ENCODE measurements at regions not wholly inside any gene's neighbourhood (a gene's known extent, or its start where the extent isn't known, plus 50 kb on each side); places are given as distances from the start of the nearest gene placed in this dataset.
A peak's percentile ranks its signal among the peaks of the same experiment; 100 is the strongest.

DNA sequence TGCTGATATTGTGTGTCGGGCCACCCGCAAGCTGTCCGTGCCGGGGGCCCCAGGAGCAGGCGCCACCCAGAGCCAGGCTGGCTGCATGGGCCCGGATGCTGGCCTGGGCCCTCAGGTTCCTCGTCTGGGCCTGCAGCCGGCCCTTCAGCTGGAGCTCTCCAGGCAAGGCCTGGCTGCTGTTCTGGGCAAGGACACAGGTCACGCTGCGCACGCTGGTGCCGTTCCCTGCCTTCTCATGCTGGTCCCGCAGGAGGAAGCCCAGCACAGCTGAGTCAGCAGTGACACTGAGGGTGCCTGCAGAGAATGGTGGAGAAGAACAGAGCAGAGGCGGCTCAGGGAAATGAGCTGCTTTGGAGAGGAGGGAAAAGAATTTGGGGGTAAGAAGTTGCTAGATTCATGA lies 79.9 kb downstream of the RMI2 start:
- H3K4me1 ChIP-seq (ENCODE audit: control insufficient read depth, insufficient read depth, low read length), result peaks cover 3% of the 10 kb centered on the region
- H3K27ac ChIP-seq (ENCODE audit: low read depth, low read length), result no peak overlapping the region
- no peaks in the 10 kb centered on the region for H3K9me3 ChIP-seq (ENCODE audit: control insufficient read depth, insufficient read depth, low read length)
- H3K27me3 ChIP-seq (ENCODE audit: control insufficient read depth, insufficient read depth, low read length), result no peaks in the 10 kb centered on the region
- H3K36me3 ChIP-seq (ENCODE audit: control insufficient read depth, insufficient read depth, low read length), result peaks cover 3% of the 10 kb centered on the region
- no peak overlapping the region for H3K4me3 ChIP-seq (ENCODE audit: low read depth, low read length)
- no peak for DNase-seq (ENCODE audit: low read depth in 4 of 6, low spot score in 6 of 6)
- 79% methylated on average over 14 of the region's 14 CpGs for WGBS (ENCODE audit: insufficient coverage)

DNA sequence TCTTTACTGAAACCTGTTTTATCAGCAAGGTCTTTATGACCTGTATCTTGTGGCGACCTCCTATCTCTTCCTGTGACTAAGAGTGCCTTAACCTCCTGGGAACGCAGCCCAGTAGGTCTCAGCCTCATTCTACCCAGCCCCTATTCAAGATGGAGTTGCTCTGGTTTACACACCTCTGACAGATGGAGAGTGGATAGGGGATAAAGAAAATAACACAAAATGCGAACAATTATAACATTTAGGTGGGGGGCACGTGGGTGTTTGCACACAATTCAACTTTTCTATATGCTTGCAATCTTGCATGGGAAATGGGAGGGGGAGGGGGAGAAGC lies 83.3 kb downstream of the RMI2 start:
- no peaks in the 10 kb centered on the region for H3K27me3 ChIP-seq (ENCODE audit: control insufficient read depth, insufficient read depth, low read length)
- peaks cover under 1% of the 10 kb centered on the region for H3K4me1 ChIP-seq (ENCODE audit: control insufficient read depth, insufficient read depth, low read length)
- H3K9me3 ChIP-seq (ENCODE audit: control insufficient read depth, insufficient read depth, low read length), result no peaks in the 10 kb centered on the region
- 86% methylated on average over 1 of the region's 4 CpGs for whole genome bisulfite sequencing (ENCODE audit: insufficient coverage)
- H3K27ac ChIP-seq (ENCODE audit: low read depth, low read length), result no peak overlapping the region
- H3K36me3 ChIP-seq (ENCODE audit: control insufficient read depth, insufficient read depth, low read length), result peaks cover 3% of the 10 kb centered on the region
- DNase-seq (ENCODE audit: low read depth in 4 of 6, low spot score in 6 of 6), result no peak
- H3K4me3 ChIP-seq (ENCODE audit: low read depth, low read length), result no peak overlapping the region

DNA sequence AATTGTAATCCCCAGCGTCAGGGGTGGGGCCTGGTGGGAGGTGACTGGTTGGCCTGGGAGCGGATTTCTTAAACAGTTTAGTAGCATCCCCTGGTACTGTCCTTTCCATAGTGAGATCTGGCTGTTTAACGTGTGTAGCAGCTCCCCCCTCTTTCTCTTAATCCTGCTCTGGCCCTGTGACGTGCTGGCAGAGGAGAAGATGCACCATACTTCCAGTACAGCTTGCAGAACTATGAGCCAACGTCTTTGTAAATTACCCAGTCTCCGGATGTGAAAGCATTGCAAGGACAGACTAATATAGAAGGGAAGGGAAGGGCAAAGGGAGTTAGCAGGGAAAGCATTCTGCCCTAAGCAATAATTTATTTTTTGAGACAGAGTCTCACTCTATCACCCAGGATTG lies 83.9 kb downstream of the RMI2 start:
- Histone ChIP-seq H3K27ac (ENCODE audit: low read depth, low read length) (no peak overlapping the region), H3K36me3 (ENCODE audit: control insufficient read depth, insufficient read depth, low read length) (peaks cover 3% of the 10 kb centered on the region), H3K9me3 (ENCODE audit: control insufficient read depth, insufficient read depth, low read length) (no peaks in the 10 kb centered on the region), H3K4me1 (ENCODE audit: control insufficient read depth, insufficient read depth, low read length) (no peaks in the 10 kb centered on the region), H3K27me3 (ENCODE audit: control insufficient read depth, insufficient read depth, low read length) (no peaks in the 10 kb centered on the region), H3K4me3 (ENCODE audit: low read depth, low read length) (no peak overlapping the region)
- WGBS (ENCODE audit: insufficient coverage), result 76% methylated on average over 4 of the region's 6 CpGs
- peak in 1 of 6 donors; percentile 79 for DNase-seq (ENCODE audit: low read depth in 4 of 6, low spot score in 6 of 6)

DNA sequence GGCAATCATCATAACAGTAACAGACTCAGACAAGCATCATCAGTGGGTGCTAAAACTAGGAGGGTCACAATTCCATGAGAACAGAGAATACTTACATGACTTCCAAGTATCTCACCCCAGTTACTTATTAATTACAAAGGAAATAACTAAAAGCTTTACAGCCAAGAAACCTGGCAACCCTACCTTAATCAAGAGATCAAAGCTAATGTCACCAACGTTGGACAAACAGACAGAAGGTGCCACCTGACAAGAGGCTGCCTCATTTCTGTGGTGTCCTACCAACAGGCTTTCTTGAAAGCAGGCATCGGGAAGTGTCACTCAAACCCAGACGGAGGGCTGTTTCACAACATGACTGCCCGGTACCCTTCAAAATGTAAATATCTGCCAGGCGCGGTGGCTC lies 84.6 kb downstream of the RMI2 start:
- no peaks in the 10 kb centered on the region for H3K4me1 ChIP-seq (ENCODE audit: control insufficient read depth, insufficient read depth, low read length)
- H3K27me3 ChIP-seq (ENCODE audit: control insufficient read depth, insufficient read depth, low read length), result no peaks in the 10 kb centered on the region
- DNase-seq (ENCODE audit: low read depth in 4 of 6, low spot score in 6 of 6), result no peak
- 84% methylated on average over 6 of the region's 6 CpGs for WGBS (ENCODE audit: insufficient coverage)
- no peak overlapping the region for H3K4me3 ChIP-seq (ENCODE audit: low read depth, low read length)
- no peaks in the 10 kb centered on the region for H3K9me3 ChIP-seq (ENCODE audit: control insufficient read depth, insufficient read depth, low read length)
- H3K27ac ChIP-seq (ENCODE audit: low read depth, low read length), result no peak overlapping the region
- H3K36me3 ChIP-seq (ENCODE audit: control insufficient read depth, insufficient read depth, low read length), result peaks cover 3% of the 10 kb centered on the region

DNA sequence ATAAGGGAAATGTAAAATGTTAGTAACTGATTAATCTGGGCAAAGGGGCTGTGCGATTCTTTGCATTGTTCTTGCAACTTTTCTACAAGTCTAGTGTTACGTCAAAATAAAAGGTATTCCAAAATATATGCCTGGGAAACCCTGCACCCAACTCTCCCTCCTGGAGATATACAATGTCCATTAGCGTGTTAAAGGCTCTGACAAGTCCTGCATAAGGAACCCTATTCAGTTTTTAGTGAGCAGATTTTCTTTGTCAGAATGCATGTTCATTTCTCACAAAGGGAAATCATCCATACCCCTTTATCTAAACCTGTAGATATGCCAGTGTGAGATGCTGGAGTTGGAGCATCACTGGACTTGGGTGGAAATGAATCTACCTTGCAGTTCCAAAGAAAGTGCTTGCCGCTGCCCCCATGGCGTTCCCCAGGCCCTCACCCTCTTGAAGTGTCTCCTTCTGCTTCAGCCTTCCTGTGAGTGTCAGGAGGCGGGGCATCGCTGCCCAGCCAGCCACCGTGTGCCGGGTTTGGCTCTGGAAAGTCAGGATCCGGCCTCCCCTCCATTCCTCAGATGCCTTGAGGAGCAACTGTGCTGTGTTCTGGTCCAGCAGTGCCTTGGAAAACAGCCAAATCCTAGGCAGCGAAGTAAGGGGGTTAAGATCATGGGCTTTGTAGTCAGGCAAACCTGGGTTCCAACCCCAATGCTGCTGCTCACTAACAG lies 85.5 kb downstream of the RMI2 start:
- 69% methylated on average over 8 of the region's 11 CpGs for WGBS (ENCODE audit: insufficient coverage)
- Histone ChIP-seq H3K27me3 (ENCODE audit: control insufficient read depth, insufficient read depth, low read length) (no peaks in the 10 kb centered on the region), H3K36me3 (ENCODE audit: control insufficient read depth, insufficient read depth, low read length) (no peaks in the 10 kb centered on the region), H3K4me1 (ENCODE audit: control insufficient read depth, insufficient read depth, low read length) (no peaks in the 10 kb centered on the region), H3K9me3 (ENCODE audit: control insufficient read depth, insufficient read depth, low read length) (no peaks in the 10 kb centered on the region), H3K4me3 (ENCODE audit: low read depth, low read length) (no peak overlapping the region), H3K27ac (ENCODE audit: low read depth, low read length) (no peak overlapping the region)
- DNase-seq (ENCODE audit: low read depth in 4 of 6, low spot score in 6 of 6), result no peak

DNA sequence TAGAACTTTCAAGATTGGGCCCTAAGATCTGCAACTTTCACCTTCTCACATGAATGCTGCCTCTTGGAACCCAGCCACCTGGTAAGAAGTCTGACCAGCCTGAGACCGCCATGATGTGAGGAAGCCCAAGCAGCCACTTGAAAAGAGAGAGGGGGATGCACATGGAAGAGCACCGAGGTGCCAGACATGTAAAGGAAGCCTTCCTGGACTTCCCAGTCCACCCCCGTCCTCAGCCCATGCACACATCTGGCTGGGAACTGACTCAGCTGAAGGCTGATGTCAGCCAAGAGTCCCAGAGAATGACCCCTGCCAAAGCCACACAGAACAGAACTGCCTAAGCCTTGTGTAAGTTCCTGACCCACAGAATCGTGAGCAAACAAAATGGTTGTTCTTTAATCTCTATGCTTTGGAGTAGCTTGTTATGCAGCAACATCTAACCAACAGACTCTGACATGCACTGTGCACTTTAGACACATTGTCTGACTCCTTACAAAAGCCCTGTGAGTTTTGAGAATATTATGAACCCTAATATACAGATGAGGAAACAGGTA lies 86.7 kb downstream of the RMI2 start:
- H3K4me1 ChIP-seq (ENCODE audit: control insufficient read depth, insufficient read depth, low read length), result no peaks in the 10 kb centered on the region
- no peak for DNase-seq (ENCODE audit: low read depth in 4 of 6, low spot score in 6 of 6)
- no peaks in the 10 kb centered on the region for H3K27me3 ChIP-seq (ENCODE audit: control insufficient read depth, insufficient read depth, low read length)
- no peaks in the 10 kb centered on the region for H3K36me3 ChIP-seq (ENCODE audit: control insufficient read depth, insufficient read depth, low read length)
- H3K9me3 ChIP-seq (ENCODE audit: control insufficient read depth, insufficient read depth, low read length), result no peaks in the 10 kb centered on the region
- H3K27ac ChIP-seq (ENCODE audit: low read depth, low read length), result no peak overlapping the region
- WGBS (ENCODE audit: insufficient coverage), result 80% methylated on average over 3 of the region's 4 CpGs
- no peak overlapping the region for H3K4me3 ChIP-seq (ENCODE audit: low read depth, low read length)

DNA sequence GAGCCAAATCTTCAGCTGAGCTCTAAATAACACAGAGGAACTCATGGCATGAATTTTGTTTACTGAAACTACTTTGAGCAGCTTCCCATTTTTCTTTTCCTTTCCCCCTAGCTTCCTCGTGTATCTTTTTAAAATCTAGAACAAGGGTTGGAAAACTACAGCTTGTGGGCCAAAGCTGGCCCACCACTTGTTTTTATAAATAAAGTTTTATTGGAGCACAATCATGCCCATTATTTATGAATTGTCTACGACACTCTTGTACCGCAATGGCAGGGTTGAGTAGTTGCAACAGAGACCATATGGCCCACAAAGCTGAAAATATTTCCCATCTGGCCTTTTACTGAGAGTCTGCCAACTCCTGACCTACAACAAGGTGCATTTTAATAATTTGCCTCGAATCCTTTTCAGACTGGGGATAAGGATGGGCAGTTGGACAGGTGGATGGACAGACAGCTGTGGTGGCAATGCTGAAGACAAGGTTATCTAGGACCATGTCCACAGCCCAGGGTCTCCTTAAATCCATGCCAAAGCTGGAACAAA lies 87.7 kb downstream of the RMI2 start:
- Histone ChIP-seq H3K4me3 (ENCODE audit: low read depth, low read length) (no peak overlapping the region), H3K27me3 (ENCODE audit: control insufficient read depth, insufficient read depth, low read length) (no peaks in the 10 kb centered on the region), H3K9me3 (ENCODE audit: control insufficient read depth, insufficient read depth, low read length) (no peaks in the 10 kb centered on the region), H3K4me1 (ENCODE audit: control insufficient read depth, insufficient read depth, low read length) (no peaks in the 10 kb centered on the region), H3K27ac (ENCODE audit: low read depth, low read length) (no peak overlapping the region), H3K36me3 (ENCODE audit: control insufficient read depth, insufficient read depth, low read length) (no peaks in the 10 kb centered on the region)
- no peak for DNase-seq (ENCODE audit: low read depth in 4 of 6, low spot score in 6 of 6)
- 85% methylated on average over 3 of the region's 4 CpGs for WGBS (ENCODE audit: insufficient coverage)

DNA sequence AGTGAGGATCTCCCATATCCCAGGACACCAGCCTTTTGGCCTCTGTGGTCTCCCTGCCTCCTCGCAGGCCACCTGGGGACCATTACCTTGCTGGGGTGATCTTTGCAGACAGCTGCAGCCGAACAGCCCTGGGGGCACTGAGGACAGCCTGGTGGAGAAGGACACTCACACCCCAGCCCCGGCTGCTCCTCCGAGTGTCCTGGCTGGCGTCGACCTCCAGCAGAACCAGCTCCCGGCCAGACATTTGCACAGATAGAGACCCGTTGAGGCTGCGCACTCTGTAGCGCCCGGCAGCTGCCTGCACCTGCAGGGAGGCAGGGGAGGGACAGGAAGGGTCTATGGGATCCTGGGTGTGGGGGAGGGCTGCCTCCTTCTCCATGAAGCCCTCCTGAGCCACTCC lies 90.3 kb downstream of the RMI2 start:
- WGBS (ENCODE audit: insufficient coverage), result 90% methylated on average over 11 of the region's 11 CpGs
- Histone ChIP-seq H3K9me3 (ENCODE audit: control insufficient read depth, insufficient read depth, low read length) (no peaks in the 10 kb centered on the region), H3K27me3 (ENCODE audit: control insufficient read depth, insufficient read depth, low read length) (no peaks in the 10 kb centered on the region), H3K36me3 (ENCODE audit: control insufficient read depth, insufficient read depth, low read length) (no peaks in the 10 kb centered on the region), H3K27ac (ENCODE audit: low read depth, low read length) (no peak overlapping the region), H3K4me1 (ENCODE audit: control insufficient read depth, insufficient read depth, low read length) (no peaks in the 10 kb centered on the region), H3K4me3 (ENCODE audit: low read depth, low read length) (no peak overlapping the region)
- no peak for DNase-seq (ENCODE audit: low read depth in 4 of 6, low spot score in 6 of 6)

DNA sequence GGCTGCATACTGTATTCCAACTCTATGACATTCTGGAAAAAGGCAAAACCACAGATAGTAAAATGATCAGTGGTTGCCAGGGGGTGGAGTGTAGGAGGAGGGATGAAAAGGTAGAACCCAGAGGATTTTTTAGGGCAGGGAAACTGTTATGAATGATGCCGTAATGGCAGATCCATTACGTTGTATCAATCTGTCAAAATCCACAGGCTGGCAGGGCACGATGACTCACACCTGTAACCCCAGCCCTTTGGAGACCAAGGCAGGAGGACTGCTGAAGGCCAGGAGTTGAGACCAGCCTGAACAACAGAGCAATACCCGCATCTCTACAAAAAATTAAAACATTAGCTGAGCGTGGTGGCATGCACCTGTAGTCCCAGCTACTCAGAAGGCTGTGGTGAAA lies 91.8 kb downstream of the RMI2 start:
- Histone ChIP-seq H3K27me3 (ENCODE audit: control insufficient read depth, insufficient read depth, low read length) (no peaks in the 10 kb centered on the region), H3K4me1 (ENCODE audit: control insufficient read depth, insufficient read depth, low read length) (no peaks in the 10 kb centered on the region), H3K9me3 (ENCODE audit: control insufficient read depth, insufficient read depth, low read length) (no peaks in the 10 kb centered on the region), H3K36me3 (ENCODE audit: control insufficient read depth, insufficient read depth, low read length) (no peaks in the 10 kb centered on the region), H3K27ac (ENCODE audit: low read depth, low read length) (no peak overlapping the region), H3K4me3 (ENCODE audit: low read depth, low read length) (no peak overlapping the region)
- no peak for DNase-seq (ENCODE audit: low read depth in 4 of 6, low spot score in 6 of 6)
- 87% methylated on average over 4 of the region's 5 CpGs for WGBS (ENCODE audit: insufficient coverage)

All from spinal cord (tissue), 9 donors.